HFF-Myc (cell line): ENCODE measurements at regions not wholly inside any gene's neighbourhood (a gene's known extent, or its start where the extent isn't known, plus 50 kb on each side); places are given as distances from the start of the nearest gene placed in this dataset.

ENCODE experiments used
- DNase-seq: peaks from one replicate; pipeline ENCODE4 v3.0.0-alpha.2; 2011; ENCODE audit warnings: low read depth; ENCODE audit errors: extremely low read depth
- H3K4me3 ChIP-seq: replicated peaks from 2 replicates; pipeline ENCODE4 v1.5.1; 2011; ENCODE audit warnings: low read depth, mild to moderate bottlenecking, control low read depth, low read length
- CTCF ChIP-seq: IDR thresholded peaks from 2 replicates; pipeline ENCODE4 v1.5.1; 2012; ENCODE audit warnings: mild to moderate bottlenecking, low read depth, low read length, control low read depth; ENCODE audit errors: missing control alignments

DNA sequence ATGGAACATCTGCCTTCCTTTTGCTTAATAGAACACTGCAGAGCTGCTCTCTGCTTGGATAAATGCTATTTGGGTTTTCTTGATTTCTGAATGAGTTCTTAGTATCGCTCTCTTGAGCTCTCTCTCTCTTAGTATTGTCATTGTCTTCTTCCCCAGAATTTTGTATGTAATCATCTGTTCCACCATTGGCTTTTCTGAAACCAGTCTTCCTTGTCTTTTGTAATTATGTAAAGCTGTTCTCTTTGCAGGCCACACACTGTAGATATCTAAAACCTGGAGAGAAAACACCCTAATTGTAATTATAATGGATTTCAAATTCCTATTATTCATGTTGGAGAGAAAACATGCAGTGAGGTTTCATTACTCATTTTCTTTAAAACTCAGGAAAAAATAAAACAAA is 333.1 kb upstream of the CHAC2 start:
- no peak overlapping the region for H3K4me3 ChIP-seq
- no peak for DNase-seq
- no peak for TF ChIP-seq CTCF

DNA sequence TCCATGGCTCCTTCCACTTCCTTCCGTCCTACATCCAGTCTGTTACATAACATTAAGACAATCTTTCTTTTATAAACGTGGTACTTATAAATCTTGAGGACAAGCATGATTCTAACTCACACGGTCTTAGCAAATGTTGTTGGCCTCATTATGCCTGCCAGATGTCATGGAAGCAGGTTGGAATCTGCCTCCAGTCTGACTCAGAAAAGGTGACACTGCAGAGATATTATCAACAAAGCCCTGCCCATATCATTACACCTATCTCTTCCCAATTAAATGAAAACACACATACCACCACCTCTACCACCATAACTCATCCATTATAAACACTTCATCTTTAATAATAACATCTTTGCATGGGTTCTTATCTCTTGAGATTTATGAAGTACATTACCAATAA is 334.7 kb upstream of the CHAC2 start:
- TF ChIP-seq CTCF: no peak
- H3K4me3 ChIP-seq: no peak overlapping the region
- no peak for DNase-seq

- no peak overlapping the region for H3K4me3 ChIP-seq
- TF ChIP-seq CTCF: no peak
- no peak for DNase-seq
Observed at GRCh38 chr2:53429901-53430300, 337.7 kb upstream of the CHAC2 start.

DNA sequence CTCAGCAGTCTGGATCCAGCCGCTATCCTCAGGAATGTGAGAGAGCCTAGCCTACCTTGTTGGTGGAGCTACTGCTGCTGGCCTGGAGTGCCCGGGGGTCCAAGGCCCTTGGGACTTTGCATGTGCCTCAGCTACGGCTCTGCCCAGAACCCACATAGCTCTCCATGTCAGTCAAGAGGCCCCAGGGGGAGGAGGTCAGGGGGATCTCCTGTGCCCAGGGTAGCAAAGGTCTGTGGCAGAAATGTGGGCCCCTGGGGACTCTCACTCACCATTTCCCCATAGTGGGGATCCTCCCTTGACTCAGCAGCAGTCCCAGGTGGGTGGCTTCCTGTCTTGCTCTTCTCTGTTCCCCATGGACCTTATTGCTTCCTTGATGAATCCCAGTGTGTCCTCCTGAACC is 342.7 kb upstream of the CHAC2 start:
- DNase-seq: no peak
- no peak for TF ChIP-seq CTCF
- no peak overlapping the region for H3K4me3 ChIP-seq

- no peak overlapping the region for H3K4me3 ChIP-seq
- DNase-seq: no peak
- TF ChIP-seq CTCF: no peak
Observed at GRCh38 chr2:53423465-53423864, 344.1 kb upstream of the CHAC2 start.

- TF ChIP-seq CTCF: peak; percentile 62
Observed at GRCh38 chr2:53422979-53423378, 344.6 kb upstream of the CHAC2 start.

GRCh38 chr2:53417385-53417784 is 350.2 kb upstream of the CHAC2 start:
- no peak for DNase-seq
- H3K4me3 ChIP-seq: no peak overlapping the region
- TF ChIP-seq CTCF: no peak

More at GRCh38 chr2:53422979-53423378, 344.6 kb upstream of the CHAC2 start:
- H3K4me3 ChIP-seq: no peak overlapping the region
- no peak for DNase-seq
